ENCODE measurements at regions not wholly inside any gene's neighbourhood (a gene's known extent, or its start where the extent isn't known, plus 50 kb on each side); places are given as distances from the start of the nearest gene placed in this dataset.

- H3K4me3 ChIP-seq = no peak overlapping the region
- no peaks in the 10 kb centered on the region for H3K27me3 ChIP-seq
- H3K4me1 ChIP-seq = no peaks in the 10 kb centered on the region
- no peaks in the 10 kb centered on the region for H3K36me3 ChIP-seq
- H3K27ac ChIP-seq = no peak overlapping the region
- no peak for DNase-seq
- H3K9me3 ChIP-seq = no peaks in the 10 kb centered on the region
- TF ChIP-seq CTCF (IDR thresholded peaks at IDR 0.05) (no peak), POLR2A (IDR thresholded peaks at IDR 0.05) (no peak)
These were observed 162.2 kb upstream of the EGLN3 start for GRCh38 chr14:34113005-34113511.

- Histone ChIP-seq H3K27ac (no peak overlapping the region), H3K4me3 (no peak overlapping the region), H3K9me3 (no peaks in the 10 kb centered on the region), H3K27me3 (no peaks in the 10 kb centered on the region), H3K4me1 (no peaks in the 10 kb centered on the region), H3K36me3 (no peaks in the 10 kb centered on the region)
- TF ChIP-seq POLR2A (IDR thresholded peaks at IDR 0.05) = no peak
- TF ChIP-seq CTCF (IDR thresholded peaks at IDR 0.05) = no peak
- DNase-seq = no peak
These were observed 161.1 kb upstream of the EGLN3 start for GRCh38 chr14:34111953-34112352.

GRCh38 chr14:34111505-34111904 is 160.6 kb upstream of the EGLN3 start:
- TF ChIP-seq CTCF (IDR thresholded peaks at IDR 0.05) = no peak
- TF ChIP-seq POLR2A (IDR thresholded peaks at IDR 0.05) = no peak
- no peak overlapping the region for H3K27ac ChIP-seq
- H3K36me3 ChIP-seq = no peaks in the 10 kb centered on the region
- no peaks in the 10 kb centered on the region for H3K4me1 ChIP-seq
- no peak overlapping the region for H3K4me3 ChIP-seq
- DNase-seq = no peak
- H3K9me3 ChIP-seq = no peaks in the 10 kb centered on the region
- no peaks in the 10 kb centered on the region for H3K27me3 ChIP-seq

GRCh38 chr14:34110531-34110930 is 159.7 kb upstream of the EGLN3 start:
- Histone ChIP-seq H3K27ac (no peak overlapping the region), H3K4me1 (no peaks in the 10 kb centered on the region), H3K4me3 (no peak overlapping the region), H3K36me3 (no peaks in the 10 kb centered on the region), H3K27me3 (no peaks in the 10 kb centered on the region), H3K9me3 (no peaks in the 10 kb centered on the region)
- no peak for DNase-seq
- no peak for TF ChIP-seq CTCF (IDR thresholded peaks at IDR 0.05)
- TF ChIP-seq POLR2A (IDR thresholded peaks at IDR 0.05) = no peak

- TF ChIP-seq CTCF (IDR thresholded peaks at IDR 0.05) = no peak
- no peak for TF ChIP-seq POLR2A (IDR thresholded peaks at IDR 0.05)
- no peak for DNase-seq
- H3K27me3 ChIP-seq = no peaks in the 10 kb centered on the region
- H3K9me3 ChIP-seq = no peaks in the 10 kb centered on the region
- H3K4me3 ChIP-seq = no peak overlapping the region
- H3K27ac ChIP-seq = no peak overlapping the region
- no peaks in the 10 kb centered on the region for H3K36me3 ChIP-seq
- no peaks in the 10 kb centered on the region for H3K4me1 ChIP-seq
These were observed 156.6 kb upstream of the EGLN3 start for GRCh38 chr14:34107441-34107840.

- H3K9me3 ChIP-seq = no peaks in the 10 kb centered on the region
- no peaks in the 10 kb centered on the region for H3K4me1 ChIP-seq
- no peak for TF ChIP-seq POLR2A (IDR thresholded peaks at IDR 0.05)
- TF ChIP-seq CTCF (IDR thresholded peaks at IDR 0.05) = no peak
- no peak overlapping the region for H3K4me3 ChIP-seq
- no peak overlapping the region for H3K27ac ChIP-seq
- H3K36me3 ChIP-seq = no peaks in the 10 kb centered on the region
- H3K27me3 ChIP-seq = no peaks in the 10 kb centered on the region
- DNase-seq = no peak
These were observed 155.4 kb upstream of the EGLN3 start for GRCh38 chr14:34106310-34106709.

Measured in Peyer's patch (tissue), 4 donors.